GM21515 (cell line): ENCODE measurements at regions not wholly inside any gene's neighbourhood (a gene's known extent, or its start where the extent isn't known, plus 50 kb on each side); places are given as distances from the start of the nearest gene placed in this dataset.

Experiments used
- ATAC-seq: cut with Tn5 transposase; IDR thresholded peaks from one replicate; pipeline ENCODE4 v1.9.1; 2021; ENCODE audit not compliant: unreplicated experiment

- ATAC-seq = no peak
Observed at GRCh38 chr1:65090406-65090805, 57.6 kb upstream of the AK4 start.

DNA sequence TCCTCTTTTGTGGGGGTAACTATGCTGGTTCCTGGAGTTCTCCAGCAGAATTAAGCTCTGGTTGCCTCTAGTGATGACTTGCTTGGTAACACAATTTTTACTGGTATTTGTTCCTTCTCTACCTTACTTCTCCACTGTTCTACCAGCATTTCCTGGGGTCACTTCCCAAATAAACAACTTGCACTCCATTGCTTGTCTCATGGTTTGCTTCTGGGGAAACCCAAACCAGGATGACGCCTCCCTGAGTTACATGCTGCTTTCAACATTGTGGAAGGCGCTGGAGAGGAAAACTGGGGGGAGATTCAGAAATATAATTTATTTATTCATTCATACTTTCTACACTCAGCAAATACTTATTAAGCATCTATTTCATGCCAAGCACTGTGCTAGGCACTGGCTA, 55.3 kb upstream of the AK4 start:
- ATAC-seq = no peak

GRCh38 chr1:65097076-65097475, 50.9 kb upstream of the AK4 start:
- ATAC-seq = no peak
